Ovary (tissue), 3 donors: ENCODE measurements at regions not wholly inside any gene's neighbourhood (a gene's known extent, or its start where the extent isn't known, plus 50 kb on each side); places are given as distances from the start of the nearest gene placed in this dataset.

Source experiments
- CTCF ChIP-seq, 3 donors: fragments of 450-650 bp in 2 of 3; fragments of 200-600 bp in 1 of 3; IDR thresholded peaks; one replicate each; pipeline versions ENCODE4 v1.5.1 to v1.8.0; 2016 to 2022; ENCODE audit warnings: antibody characterized with exemption in 3 of 3, mild to moderate bottlenecking in 1 of 3
- EP300 ChIP-seq: sonication (generic); formaldehyde crosslinking; IDR thresholded peaks from one replicate; pipeline ENCODE4 v1.6.1; 2017; ENCODE audit warnings: antibody characterized with exemption
- POLR2A ChIP-seq: fragments of 450-650 bp; IDR thresholded peaks from one replicate; pipeline ENCODE4 v1.6.1; 2017; ENCODE audit warnings: antibody characterized with exemption, mild to moderate bottlenecking, moderate library complexity
- donor health status: DM: no; HTN: no; CAD: no.

- TF ChIP-seq CTCF (IDR thresholded peaks at IDR 0.05) (no peak), POLR2A (no peak), EP300 (no peak)
Measured at GRCh38 chr7:80393786-80394185, 118.1 kb downstream of the GNAT3 start.
